Erythroblast (primary cell): ENCODE measurements at regions not wholly inside any gene's neighbourhood (a gene's known extent, or its start where the extent isn't known, plus 50 kb on each side); places are given as distances from the start of the nearest gene placed in this dataset.

Experiments
- GATA1 ChIP-seq: IDR thresholded peaks from 2 replicates; pipeline ENCODE4 v1.6.1; 2011; ENCODE audit warnings: low read depth, mild to moderate bottlenecking, control low read depth, low read length, moderate library complexity
- POLR2A ChIP-seq: IDR thresholded peaks from 2 replicates; pipeline ENCODE4 v1.6.1; 2011; ENCODE audit warnings: mild to moderate bottlenecking, low read length

DNA sequence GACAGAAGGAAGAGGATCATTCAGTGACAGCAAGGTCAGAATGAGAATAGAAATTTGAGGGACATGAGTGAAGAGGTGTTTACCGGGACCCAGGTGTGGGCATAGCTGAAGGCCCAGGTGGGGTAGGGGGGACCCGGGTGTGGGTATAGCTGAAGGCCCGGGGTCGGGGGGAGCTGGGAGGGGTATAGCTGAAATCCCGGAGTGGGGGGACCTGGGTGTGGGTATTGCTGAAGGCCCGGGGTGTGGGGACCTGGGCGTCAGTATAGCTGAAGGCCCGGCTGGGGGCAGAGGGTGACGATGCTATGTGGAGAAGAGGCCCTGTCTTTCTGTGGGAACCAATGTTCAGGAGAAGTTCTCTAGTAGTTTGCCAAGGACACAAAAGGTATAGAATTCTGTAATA lies 183.0 kb upstream of the PITRM1 start:
- TF ChIP-seq POLR2A = no peak
- TF ChIP-seq GATA1 = no peak
